ENCODE measurements at regions not wholly inside any gene's neighbourhood (a gene's known extent, or its start where the extent isn't known, plus 50 kb on each side); places are given as distances from the start of the nearest gene placed in this dataset.
"Not testable (repeated sequence)": the region's sequence is repeated elsewhere in the genome, so short reads cannot be mapped to it uniquely, and the experiment has no call there.

DNA sequence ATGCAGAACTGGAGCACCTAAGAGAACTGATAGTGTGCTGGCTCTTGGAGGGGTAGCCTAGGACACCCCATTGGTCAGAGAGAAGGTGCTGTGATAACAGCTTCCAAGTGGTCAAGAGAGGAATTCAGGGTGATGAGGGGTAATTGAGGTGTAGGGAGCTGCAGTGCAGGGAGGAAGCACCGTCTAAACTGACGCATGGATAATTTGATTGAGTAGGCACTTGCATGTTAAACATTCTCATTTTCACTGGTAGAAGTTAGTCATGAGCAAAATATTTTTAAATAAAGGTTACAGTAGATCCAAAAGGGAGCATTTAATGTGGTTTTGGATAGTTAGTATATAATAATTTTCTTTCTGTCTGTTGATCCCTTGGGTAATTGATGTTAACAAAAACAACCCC is 155.1 kb upstream of the TCF4 start:
- Mint-ChIP-seq H3K4me3 (no peak overlapping the region), H3K9me3 (no peaks in the 10 kb centered on the region), H3K36me3 (no peaks in the 10 kb centered on the region), H3K27ac (no peak overlapping the region), H3K4me1 (ENCODE audit: low read depth in 2 of 2) (no peaks in the 10 kb centered on the region), H3K27me3 (peaks cover 0 to under 1% of the 10 kb centered on the region in 2 donors)
- ATAC-seq (no peak), DNase-seq (ENCODE audit: low spot score) (no peak)

DNA sequence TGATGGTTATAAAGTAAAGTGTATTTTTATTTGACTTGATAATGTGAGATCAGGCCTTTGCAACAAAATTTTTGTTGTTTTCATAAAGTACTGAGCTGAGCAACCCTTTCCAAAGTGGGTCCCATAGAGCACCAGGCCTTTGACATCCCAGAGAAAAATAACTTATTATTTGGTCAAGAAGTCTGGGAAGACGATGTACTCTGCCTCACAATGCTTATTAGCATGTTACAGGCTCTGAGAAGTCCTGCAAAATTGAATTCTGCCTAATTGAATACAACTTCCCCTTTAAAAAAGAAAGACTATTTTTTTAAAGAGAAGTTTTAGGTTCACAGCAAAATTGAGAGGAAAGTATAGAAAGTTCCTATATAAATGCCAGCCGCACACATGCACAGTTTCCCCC is 151.5 kb upstream of the TCF4 start:
- H3K27ac Mint-ChIP-seq = no peak overlapping the region
- no peaks in the 10 kb centered on the region for H3K4me1 Mint-ChIP-seq (ENCODE audit: low read depth in 2 of 2)
- ATAC-seq (no peak), DNase-seq (ENCODE audit: low spot score) (no peak)
- H3K4me3 Mint-ChIP-seq = no peak overlapping the region
- no peaks in the 10 kb centered on the region for H3K36me3 Mint-ChIP-seq
- H3K27me3 Mint-ChIP-seq = no peaks in the 10 kb centered on the region
- no peaks in the 10 kb centered on the region for H3K9me3 Mint-ChIP-seq

DNA sequence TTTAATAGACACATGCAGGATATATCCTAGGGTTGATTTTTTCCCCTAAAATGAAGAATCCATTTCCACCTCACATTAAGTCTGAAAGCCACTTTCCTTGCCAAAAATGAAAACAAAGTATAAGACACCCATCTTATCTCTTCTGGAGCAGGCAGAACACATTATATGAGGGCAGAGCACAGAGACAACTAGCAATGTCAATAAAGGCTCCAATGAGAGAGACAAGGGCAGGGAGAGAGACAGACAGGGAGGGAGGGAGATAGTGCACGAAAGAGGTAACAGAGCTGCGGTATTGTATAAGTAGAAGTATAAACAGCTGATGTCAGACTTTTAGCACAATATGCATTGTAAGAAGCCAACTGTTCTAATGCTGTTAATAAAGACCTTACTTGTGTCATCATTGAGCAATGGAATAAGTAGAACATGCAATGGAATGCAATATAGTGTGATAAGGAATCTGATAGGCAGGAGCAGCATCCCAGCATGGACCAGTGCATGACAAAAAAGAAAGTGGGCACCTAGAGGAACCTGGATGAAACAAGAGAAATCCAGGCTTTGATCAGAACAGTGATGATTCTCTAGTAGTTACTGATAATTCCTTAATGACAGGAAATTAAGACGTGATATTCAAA is 150.6 kb upstream of the TCF4 start:
- no peaks in the 10 kb centered on the region for H3K9me3 Mint-ChIP-seq

DNA sequence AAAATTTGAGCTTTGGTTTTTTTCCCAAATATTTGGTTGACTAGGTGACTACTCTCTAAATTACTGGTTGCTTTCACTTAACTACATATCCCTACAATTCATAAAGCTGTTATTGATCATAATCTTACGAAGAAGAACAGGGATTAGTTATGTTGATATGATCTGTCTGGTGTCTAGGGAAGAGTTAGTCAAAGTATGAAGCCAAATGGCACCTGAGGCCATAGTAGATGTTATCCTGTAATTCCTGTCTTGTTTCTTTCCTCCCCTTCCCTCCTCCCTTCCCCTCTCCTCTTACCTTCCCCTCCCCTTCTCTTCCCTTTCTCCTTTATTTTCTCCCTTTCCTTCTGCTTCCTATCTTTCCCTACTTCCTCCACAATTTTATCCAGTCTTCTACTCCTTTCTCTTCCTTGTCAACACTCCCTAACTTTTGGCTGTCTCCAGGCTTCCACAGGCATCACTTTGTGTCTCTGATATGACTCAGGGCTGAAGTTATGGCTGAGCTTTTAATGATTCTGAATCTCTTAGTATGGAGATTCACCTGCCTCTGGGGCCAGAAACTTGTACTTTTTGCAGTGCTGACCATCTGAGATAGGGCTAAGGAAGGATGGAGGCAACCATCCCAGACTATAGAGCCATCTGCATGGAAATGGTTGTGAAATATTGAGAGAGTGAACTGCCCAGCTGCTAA is 149.9 kb upstream of the TCF4 start:
- no peak overlapping the region for H3K27ac Mint-ChIP-seq

More for the DNA sequence above, 150.6 kb upstream of the TCF4 start:
- no peaks in the 10 kb centered on the region for H3K27me3 Mint-ChIP-seq
- no peak overlapping the region for H3K4me3 Mint-ChIP-seq
- H3K36me3 Mint-ChIP-seq = no peaks in the 10 kb centered on the region
- H3K27ac Mint-ChIP-seq = no peak overlapping the region
- DNase-seq (ENCODE audit: low spot score) (no peak), ATAC-seq (no peak)
- no peaks in the 10 kb centered on the region for H3K4me1 Mint-ChIP-seq (ENCODE audit: low read depth in 2 of 2)

DNA sequence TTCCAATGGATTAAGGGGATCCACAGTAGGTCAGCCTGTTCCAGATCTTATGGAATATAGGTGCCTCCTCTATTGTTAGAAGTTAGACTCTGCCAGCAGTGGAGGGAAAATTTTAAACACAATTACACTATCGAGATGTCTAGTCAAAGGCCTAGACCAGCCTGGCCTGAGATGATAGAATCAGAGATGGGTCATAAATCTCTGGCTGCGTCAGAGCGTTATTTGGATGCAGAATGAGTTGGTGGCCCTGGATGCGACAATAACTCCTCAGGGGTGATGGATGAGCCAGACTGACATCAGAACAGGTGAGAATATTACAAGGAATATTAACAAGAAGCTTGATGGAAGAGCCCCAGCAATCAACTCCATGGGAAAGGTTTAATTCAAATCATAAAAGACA is 149.3 kb upstream of the TCF4 start:
- H3K9me3 Mint-ChIP-seq = no peaks in the 10 kb centered on the region
- H3K27ac Mint-ChIP-seq = no peak overlapping the region
- no peak overlapping the region for H3K4me3 Mint-ChIP-seq
- DNase-seq (ENCODE audit: low spot score) = no peak
- no peaks in the 10 kb centered on the region for H3K27me3 Mint-ChIP-seq
- H3K4me1 Mint-ChIP-seq (ENCODE audit: low read depth in 2 of 2) = no peaks in the 10 kb centered on the region
- ATAC-seq = no peak
- H3K36me3 Mint-ChIP-seq = no peaks in the 10 kb centered on the region

More for the DNA sequence above, 149.9 kb upstream of the TCF4 start:
- Mint-ChIP-seq H3K27me3 (no peaks in the 10 kb centered on the region), H3K36me3 (no peaks in the 10 kb centered on the region), H3K4me3 (no peak overlapping the region), H3K9me3 (no peaks in the 10 kb centered on the region), H3K4me1 (ENCODE audit: low read depth in 2 of 2) (no peaks in the 10 kb centered on the region)
- ATAC-seq = no peak
- DNase-seq (ENCODE audit: low spot score) = no peak

DNA sequence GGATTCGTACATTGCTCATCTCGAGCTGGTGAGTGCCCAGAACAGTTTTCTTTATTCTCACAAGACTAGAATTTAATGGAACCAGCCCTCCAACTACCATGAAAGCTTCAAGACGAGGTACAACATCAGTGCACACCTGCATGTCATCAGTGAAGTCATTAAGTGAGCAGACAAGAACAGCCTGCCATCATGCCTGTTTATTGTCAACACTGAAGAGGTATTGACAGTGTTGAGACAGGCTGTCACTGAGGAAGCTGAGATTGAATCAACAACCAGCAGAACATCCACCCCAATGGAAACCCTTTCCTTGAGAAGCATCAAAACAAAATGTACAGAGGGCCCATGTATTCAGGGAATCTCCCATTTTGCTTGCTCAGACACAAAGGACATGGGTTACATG is 148.0 kb upstream of the TCF4 start:
- DNase-seq (ENCODE audit: low spot score) (no peak), ATAC-seq (no peak)
- no peaks in the 10 kb centered on the region for H3K36me3 Mint-ChIP-seq
- no peaks in the 10 kb centered on the region for H3K9me3 Mint-ChIP-seq
- H3K27me3 Mint-ChIP-seq = no peaks in the 10 kb centered on the region
- H3K4me3 Mint-ChIP-seq = no peak overlapping the region
- no peaks in the 10 kb centered on the region for H3K4me1 Mint-ChIP-seq (ENCODE audit: low read depth in 2 of 2)
- H3K27ac Mint-ChIP-seq = no peak overlapping the region

DNA sequence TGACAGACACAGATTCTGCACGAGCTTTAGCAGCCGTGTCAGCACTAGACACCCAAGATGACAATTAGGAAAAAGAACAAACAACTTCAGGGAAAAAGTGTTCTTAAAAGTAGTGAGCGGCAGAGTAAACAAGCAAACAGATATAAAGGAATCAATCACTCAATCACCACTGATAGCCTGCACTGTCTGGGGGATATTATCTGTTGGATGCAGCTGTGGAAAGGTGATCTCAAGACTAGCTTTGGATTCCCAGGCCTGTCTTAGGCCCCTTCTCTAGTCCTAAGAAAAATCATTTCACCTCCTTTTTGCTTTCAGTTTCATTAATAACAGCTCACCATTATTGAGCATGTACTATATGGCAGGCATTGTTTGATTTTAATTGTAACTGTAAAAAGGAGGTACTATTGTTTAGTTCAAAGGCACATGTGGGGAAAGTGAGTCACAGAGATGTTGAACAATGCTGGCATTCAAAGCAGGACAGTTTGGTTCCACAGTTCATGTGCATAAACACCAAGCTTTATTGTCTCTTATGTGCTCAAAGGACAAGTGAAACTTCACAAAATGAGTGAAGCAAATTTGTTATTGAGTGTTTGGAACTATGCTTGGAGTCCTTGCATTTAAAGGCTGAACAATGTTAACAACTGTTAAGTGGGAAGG is 147.3 kb upstream of the TCF4 start:
- Mint-ChIP-seq H3K4me1 (ENCODE audit: low read depth in 2 of 2) (no peaks in the 10 kb centered on the region), H3K9me3 (no peaks in the 10 kb centered on the region), H3K36me3 (no peaks in the 10 kb centered on the region), H3K27me3 (no peaks in the 10 kb centered on the region), H3K27ac (no peak overlapping the region), H3K4me3 (no peak overlapping the region)
- ATAC-seq (no peak), DNase-seq (ENCODE audit: low spot score) (no peak)

DNA sequence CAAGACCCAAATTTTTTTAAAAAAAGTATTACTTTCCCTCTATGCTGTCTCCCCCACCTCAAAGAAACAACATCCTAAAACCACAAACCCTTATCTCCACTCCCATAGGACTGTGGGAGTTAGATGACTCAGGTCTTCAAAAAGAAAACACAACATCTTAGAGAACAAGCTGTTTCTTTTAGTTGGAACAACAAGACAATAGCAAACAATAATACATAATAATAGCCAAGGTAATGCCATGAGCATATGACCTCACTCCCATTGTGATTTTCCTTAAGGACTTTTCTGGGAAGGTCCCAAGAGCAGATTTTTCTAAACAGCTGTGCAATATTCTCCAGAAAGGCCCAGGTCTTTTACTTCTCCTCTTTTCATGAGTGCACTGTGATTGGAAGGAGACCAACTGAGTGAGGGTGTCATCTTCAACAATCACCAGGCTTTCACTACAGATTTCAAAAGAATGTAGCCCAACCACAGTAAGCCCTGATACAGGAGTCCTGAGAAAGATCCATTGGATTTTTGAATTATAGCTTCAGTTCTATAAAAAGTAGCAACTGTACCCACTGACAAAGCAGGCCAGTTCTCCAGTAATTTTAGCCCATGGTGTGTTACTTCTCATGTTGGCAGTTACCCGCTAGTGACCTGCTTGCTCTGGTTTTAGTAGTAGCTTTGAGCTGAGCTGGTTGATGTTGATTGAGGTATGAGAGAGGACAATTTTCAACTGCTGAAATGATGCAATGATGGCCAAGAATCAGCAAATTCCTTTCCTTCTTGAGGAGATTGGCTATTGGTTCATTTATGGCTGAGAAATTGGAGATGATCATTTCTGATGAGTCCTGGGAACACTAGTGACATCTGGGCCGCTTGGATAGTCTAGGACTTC is 144.5 kb upstream of the TCF4 start:
- H3K27me3 Mint-ChIP-seq = no peaks in the 10 kb centered on the region

DNA sequence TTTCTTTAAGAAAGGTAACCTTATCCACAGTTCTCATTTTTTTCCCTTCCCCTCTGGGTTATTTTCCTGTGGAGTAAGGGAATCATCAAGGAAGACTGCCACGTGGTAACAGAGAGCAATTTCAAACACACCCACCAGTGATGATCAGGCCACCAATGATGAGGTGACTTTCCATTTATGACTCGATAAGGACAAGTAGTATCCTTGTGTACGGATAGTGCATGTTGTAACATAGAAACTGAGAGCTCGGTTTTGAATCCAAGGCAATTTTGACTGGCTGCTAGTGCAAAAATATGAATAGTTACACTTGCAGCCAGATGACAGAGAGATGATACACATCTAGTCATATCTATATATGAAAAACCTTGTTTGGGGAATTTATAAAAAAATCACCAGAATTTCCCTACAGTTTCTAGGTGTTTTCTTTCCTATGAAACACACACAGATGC is 143.6 kb upstream of the TCF4 start:
- Mint-ChIP-seq H3K36me3 (no peaks in the 10 kb centered on the region), H3K27ac (no peak overlapping the region), H3K9me3 (no peaks in the 10 kb centered on the region), H3K27me3 (no peaks in the 10 kb centered on the region), H3K4me1 (ENCODE audit: low read depth in 2 of 2) (no peaks in the 10 kb centered on the region), H3K4me3 (no peak overlapping the region)
- ATAC-seq (no peak), DNase-seq (ENCODE audit: low spot score) (no peak)

More for the DNA sequence above, 144.5 kb upstream of the TCF4 start:
- Mint-ChIP-seq H3K4me3 (no peak overlapping the region), H3K9me3 (no peaks in the 10 kb centered on the region), H3K36me3 (no peaks in the 10 kb centered on the region), H3K4me1 (ENCODE audit: low read depth in 2 of 2) (no peaks in the 10 kb centered on the region), H3K27ac (no peak overlapping the region)
- no peak for DNase-seq (ENCODE audit: low spot score)
- no peak for ATAC-seq

DNA sequence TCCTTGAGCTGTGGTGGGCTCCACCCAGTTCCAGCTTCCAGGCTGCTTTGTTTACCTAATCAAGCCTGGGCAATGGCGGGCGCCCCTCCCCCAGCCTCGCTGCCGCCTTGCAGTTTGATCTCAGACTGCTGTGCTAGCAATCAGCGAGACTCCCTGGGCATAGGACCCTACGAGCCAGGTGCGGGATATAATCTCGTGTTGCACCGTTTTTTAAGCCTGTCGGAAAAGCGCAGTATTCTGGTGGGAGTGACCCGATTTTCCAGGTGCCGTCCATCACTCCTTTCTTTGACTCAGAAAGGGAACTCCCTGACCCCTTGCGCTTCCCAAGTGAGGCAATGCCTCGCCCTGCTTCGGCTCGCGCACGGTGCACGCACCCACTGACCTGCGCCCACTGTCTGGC is 133.0 kb upstream of the TCF4 start:
- not testable (repeated sequence) for H3K4me3 Mint-ChIP-seq; H3K36me3 Mint-ChIP-seq; DNase-seq (ENCODE audit: low spot score); ATAC-seq; H3K9me3 Mint-ChIP-seq; H3K4me1 Mint-ChIP-seq (ENCODE audit: low read depth in 2 of 2); H3K27ac Mint-ChIP-seq; H3K27me3 Mint-ChIP-seq

DNA sequence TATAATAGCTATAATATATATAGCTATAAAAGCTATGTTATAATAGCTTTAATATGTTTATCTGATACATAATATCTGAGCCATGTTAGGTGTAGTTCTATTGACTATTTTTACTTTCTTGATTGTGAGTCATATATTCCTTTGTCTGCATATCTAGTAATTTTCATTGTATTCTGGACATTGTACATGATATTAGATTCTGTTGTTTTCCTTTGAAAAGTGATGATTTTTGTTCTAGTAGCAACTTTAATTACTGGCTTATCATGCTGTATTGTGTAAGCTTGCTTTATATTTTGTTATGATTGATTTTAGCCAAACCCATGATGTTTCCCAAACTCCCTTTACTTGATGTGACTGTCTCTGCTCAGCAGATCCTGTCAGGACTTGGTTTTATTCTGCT is 125.7 kb upstream of the TCF4 start:
- H3K27me3 Mint-ChIP-seq = no peaks in the 10 kb centered on the region
- peaks cover 19% of the 10 kb centered on the region for H3K9me3 Mint-ChIP-seq
- DNase-seq (ENCODE audit: low spot score) (no peak), ATAC-seq (no peak)
- H3K4me1 Mint-ChIP-seq (ENCODE audit: low read depth in 2 of 2) = no peaks in the 10 kb centered on the region
- peaks cover 13% of the 10 kb centered on the region for H3K36me3 Mint-ChIP-seq
- H3K27ac Mint-ChIP-seq = no peak overlapping the region
- no peak overlapping the region for H3K4me3 Mint-ChIP-seq

DNA sequence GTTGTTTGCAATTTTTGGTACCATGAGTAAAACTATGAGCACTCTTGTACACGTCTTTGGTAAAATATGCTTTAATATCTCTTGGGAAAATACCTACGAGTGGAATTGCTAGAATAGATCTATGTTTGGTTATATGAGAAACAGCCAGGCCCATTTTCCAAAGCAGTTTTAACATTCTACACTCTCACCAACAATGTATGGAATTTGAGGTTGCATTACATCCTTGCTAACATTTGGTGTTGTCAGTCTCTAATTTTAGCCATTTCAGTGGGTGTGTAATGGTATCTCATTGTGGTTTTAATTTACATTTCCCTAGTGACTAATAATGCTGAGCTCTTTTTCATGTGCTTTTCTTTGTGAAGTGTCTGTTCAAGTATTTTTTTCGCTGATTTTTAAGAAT is 118.9 kb upstream of the TCF4 start:
- H3K9me3 Mint-ChIP-seq = peaks cover 7% of the 10 kb centered on the region
- no peak overlapping the region for H3K4me3 Mint-ChIP-seq
- DNase-seq (ENCODE audit: low spot score) (no peak), ATAC-seq (no peak)
- no peaks in the 10 kb centered on the region for H3K36me3 Mint-ChIP-seq
- H3K27me3 Mint-ChIP-seq = no peaks in the 10 kb centered on the region
- H3K4me1 Mint-ChIP-seq (ENCODE audit: low read depth in 2 of 2) = no peaks in the 10 kb centered on the region
- H3K27ac Mint-ChIP-seq = no peak overlapping the region

DNA sequence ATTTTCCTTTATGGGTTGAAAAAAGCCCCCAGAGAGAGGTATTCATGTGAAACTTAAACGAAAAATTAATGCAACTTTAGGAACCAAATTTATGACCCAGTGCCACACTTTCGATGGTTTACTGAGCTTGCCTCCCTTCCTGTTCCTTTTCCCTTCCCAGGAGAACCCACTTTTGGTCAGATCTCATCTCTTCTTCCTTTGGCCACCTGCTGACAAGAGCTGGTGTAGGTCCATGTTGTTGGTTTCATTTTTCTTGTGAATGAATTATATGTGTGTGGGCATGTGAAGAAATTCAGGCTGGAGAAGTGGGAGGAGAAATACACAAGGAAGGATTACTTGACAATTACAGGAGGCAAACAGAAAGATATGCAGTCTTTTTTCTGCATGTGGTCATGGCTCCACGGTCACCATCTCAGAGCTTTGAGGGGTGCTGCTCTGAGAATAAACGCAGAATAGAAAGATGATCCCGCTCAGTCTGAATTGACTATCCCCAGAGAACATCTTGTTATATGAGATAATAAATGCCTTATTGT is 111.3 kb upstream of the TCF4 start:
- H3K27me3 Mint-ChIP-seq = no peaks in the 10 kb centered on the region
- H3K36me3 Mint-ChIP-seq = no peaks in the 10 kb centered on the region
- DNase-seq (ENCODE audit: low spot score) (no peak), ATAC-seq (no peak)
- H3K4me1 Mint-ChIP-seq (ENCODE audit: low read depth in 2 of 2) = peaks cover 0 to 2% of the 10 kb centered on the region in 2 donors
- no peak overlapping the region for H3K27ac Mint-ChIP-seq
- H3K9me3 Mint-ChIP-seq = no peaks in the 10 kb centered on the region
- H3K4me3 Mint-ChIP-seq = no peak overlapping the region
